Upper lobe of right lung (tissue), 1 donor: ENCODE measurements at regions not wholly inside any gene's neighbourhood (a gene's known extent, or its start where the extent isn't known, plus 50 kb on each side); places are given as distances from the start of the nearest gene placed in this dataset.

Source experiments
- ATAC-seq: fragments of 200-7000 bp; cut with Tn5 transposase; one replicate; pipeline ENCODE4 v1.9.1; 2020; ENCODE audit warnings: mild to moderate bottlenecking, moderate library complexity
- DNase-seq: peaks from one replicate; pipeline ENCODE4 v3.0.0-alpha.2; 2020
- H3K27ac ChIP-seq: fragments of 200-600 bp; one replicate; pipeline ENCODE4 v1.8.0; 2022
- H3K27me3 ChIP-seq: fragments of 200-600 bp; one replicate; pipeline ENCODE4 v1.8.0; 2022; ENCODE audit warnings: mild to moderate bottlenecking
- H3K36me3 ChIP-seq: fragments of 200-600 bp; one replicate; pipeline ENCODE4 v1.8.0; 2022
- H3K4me1 ChIP-seq: fragments of 200-600 bp; one replicate; pipeline ENCODE4 v1.8.0; 2022
- H3K4me3 ChIP-seq: fragments of 200-600 bp; one replicate; pipeline ENCODE4 v1.8.0; 2022; ENCODE audit warnings: mild to moderate bottlenecking
- H3K9me3 ChIP-seq: fragments of 200-600 bp; one replicate; pipeline ENCODE4 v1.8.0; 2022
- intact Hi-C: fragments of 100-400 bp; cut with DNase I; formaldehyde crosslinking; loops from one replicate; pipeline ENCODE4 v1.11.0; 2022
- TF ChIP-seq, protein P1 (sequence below): fragments of 200-600 bp; IDR thresholded peaks from one replicate; pipeline ENCODE4 v1.8.0; 2022; ENCODE audit warnings: antibody characterized with exemption
- donor health status: DM: no; HTN: yes; CAD: no; lungs with severe emphysema.

DNA sequence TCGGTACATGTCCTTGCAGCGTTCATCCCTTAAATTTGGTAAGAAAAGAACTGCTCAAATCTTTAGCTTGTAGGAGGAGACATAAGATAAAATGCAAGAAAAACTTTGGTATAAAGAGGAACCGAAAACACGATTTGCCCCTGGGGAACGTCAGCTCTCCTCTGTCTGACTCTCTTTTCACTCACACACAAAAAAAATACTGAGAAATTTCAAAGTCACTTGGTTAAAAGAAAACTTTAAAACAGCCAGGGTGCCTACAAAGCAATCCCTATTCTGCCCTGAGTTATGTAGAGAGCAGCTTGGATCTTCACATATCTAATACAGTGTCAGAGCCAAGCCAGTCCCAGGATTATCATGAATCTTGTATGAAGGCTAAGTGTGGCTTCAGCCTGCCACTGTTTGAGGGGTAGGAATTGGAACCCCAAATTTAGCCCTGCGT lies 248.5 kb upstream of the CXXC4 start:
- no peaks in the 10 kb centered on the region for H3K9me3 ChIP-seq
- H3K27ac ChIP-seq, result no peak overlapping the region
- H3K4me3 ChIP-seq, result no peak overlapping the region
- TF ChIP-seq, protein P1, sequence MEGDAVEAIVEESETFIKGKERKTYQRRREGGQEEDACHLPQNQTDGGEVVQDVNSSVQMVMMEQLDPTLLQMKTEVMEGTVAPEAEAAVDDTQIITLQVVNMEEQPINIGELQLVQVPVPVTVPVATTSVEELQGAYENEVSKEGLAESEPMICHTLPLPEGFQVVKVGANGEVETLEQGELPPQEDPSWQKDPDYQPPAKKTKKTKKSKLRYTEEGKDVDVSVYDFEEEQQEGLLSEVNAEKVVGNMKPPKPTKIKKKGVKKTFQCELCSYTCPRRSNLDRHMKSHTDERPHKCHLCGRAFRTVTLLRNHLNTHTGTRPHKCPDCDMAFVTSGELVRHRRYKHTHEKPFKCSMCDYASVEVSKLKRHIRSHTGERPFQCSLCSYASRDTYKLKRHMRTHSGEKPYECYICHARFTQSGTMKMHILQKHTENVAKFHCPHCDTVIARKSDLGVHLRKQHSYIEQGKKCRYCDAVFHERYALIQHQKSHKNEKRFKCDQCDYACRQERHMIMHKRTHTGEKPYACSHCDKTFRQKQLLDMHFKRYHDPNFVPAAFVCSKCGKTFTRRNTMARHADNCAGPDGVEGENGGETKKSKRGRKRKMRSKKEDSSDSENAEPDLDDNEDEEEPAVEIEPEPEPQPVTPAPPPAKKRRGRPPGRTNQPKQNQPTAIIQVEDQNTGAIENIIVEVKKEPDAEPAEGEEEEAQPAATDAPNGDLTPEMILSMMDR, result no peak
- no peaks in the 10 kb centered on the region for H3K36me3 ChIP-seq
- H3K27me3 ChIP-seq, result no peaks in the 10 kb centered on the region
- DNase-seq, result no peak
- ATAC-seq, result no peak
- H3K4me1 ChIP-seq, result no peaks in the 10 kb centered on the region
- intact Hi-C loops, result no loop called here

DNA sequence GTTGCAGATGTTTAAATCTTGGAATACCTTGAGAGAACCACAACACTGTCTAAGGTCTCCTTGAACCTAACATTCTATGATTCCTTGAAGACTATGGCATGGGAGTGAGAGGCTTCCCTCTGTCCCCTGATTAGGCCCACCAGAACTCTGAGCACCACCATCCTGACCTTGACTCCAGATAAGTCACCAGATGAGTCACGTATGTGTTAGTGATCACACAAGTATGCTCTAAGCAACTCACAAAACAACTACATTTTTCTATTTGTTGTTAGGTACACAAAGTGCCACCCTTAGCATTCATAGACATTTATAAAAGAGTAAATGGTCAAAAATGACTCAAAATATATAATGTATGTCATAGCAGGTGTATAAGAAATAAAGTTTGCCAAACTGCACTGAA lies 252.9 kb upstream of the CXXC4 start:
- no peak overlapping the region for H3K27ac ChIP-seq
- TF ChIP-seq, protein P1, result no peak
- H3K36me3 ChIP-seq, result no peaks in the 10 kb centered on the region
- no peak for DNase-seq
- no peaks in the 10 kb centered on the region for H3K27me3 ChIP-seq
- no peak for ATAC-seq
- intact Hi-C loops, result no loop called here
- no peaks in the 10 kb centered on the region for H3K9me3 ChIP-seq
- H3K4me1 ChIP-seq, result peaks cover 5% of the 10 kb centered on the region
- no peak overlapping the region for H3K4me3 ChIP-seq

DNA sequence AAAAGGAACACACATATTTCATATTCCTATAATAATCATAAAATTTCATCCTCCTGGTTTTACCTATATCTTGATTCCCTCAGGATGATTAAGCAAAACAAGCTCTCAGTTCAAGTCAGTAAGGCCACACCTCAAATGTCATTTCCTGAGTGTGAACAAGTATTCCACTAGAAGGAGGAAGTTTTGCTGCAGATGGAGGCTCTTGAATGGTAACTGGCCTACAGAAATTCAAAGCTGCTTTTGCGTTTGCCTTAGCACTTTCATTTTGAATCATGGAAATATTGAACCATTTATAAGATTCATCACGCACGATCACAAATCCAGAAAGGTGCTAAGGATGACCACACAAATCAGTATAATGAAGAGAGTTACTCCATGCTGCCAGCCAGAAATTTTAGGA lies 254.4 kb upstream of the CXXC4 start:
- ATAC-seq (peak; percentile 46), DNase-seq (no peak)
- H3K36me3 ChIP-seq, result no peaks in the 10 kb centered on the region
- intact Hi-C loops, result no loop called here
- TF ChIP-seq, protein P1, result no peak
- H3K4me3 ChIP-seq, result no peak overlapping the region
- H3K9me3 ChIP-seq, result no peaks in the 10 kb centered on the region
- H3K4me1 ChIP-seq, result peaks cover 5% of the 10 kb centered on the region
- H3K27me3 ChIP-seq, result no peaks in the 10 kb centered on the region
- H3K27ac ChIP-seq, result no peak overlapping the region

DNA sequence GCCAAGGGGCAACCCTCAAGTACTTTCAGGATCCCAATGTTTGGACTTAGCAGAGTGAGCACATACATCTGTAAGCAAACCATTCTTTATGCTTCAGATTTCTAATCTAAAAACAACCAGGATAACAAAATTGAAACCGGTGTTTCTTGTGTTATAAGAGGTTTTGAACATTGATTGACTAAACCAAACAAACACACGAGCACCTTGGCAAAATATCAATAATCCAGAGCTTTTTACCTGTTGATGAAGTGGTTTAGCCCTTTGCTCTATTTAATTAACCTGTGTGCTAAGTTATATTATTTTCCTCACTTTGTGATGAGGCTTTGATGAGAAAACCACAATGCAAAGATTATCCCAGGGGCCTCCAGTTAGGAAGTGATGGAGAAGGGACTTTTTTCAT lies 255.3 kb upstream of the CXXC4 start:
- no peak for DNase-seq
- intact Hi-C loops, result no loop called here
- Histone ChIP-seq H3K36me3 (no peaks in the 10 kb centered on the region), H3K27ac (no peak overlapping the region), H3K4me1 (peaks cover 5% of the 10 kb centered on the region), H3K27me3 (no peaks in the 10 kb centered on the region), H3K9me3 (no peaks in the 10 kb centered on the region), H3K4me3 (no peak overlapping the region)
- TF ChIP-seq, protein P1, result no peak
- no peak for ATAC-seq

DNA sequence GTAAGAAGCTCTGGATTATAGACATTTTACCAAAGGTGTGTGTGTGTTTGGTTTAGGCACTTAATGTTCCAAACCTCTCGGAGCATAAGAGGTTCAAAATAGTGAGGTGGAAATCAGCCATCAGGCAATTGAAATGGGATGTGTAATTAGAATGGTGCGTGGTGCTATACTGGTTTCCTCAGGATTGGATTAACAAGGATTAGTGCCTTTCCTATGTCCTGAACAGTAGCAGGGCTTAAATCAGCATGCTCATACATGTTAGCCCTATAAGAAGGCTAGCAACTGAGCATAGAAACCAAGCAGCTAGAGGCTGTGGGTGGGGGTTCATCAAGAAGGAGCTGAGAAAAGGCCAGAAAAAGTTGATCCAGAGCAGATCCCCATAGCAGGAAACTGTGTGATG lies 256.8 kb upstream of the CXXC4 start:
- no peak for DNase-seq
- Histone ChIP-seq H3K27ac (no peak overlapping the region), H3K9me3 (no peaks in the 10 kb centered on the region), H3K27me3 (no peaks in the 10 kb centered on the region), H3K36me3 (no peaks in the 10 kb centered on the region), H3K4me3 (no peak overlapping the region), H3K4me1 (peaks cover 5% of the 10 kb centered on the region)
- ATAC-seq, result peak; percentile 60
- intact Hi-C loops, result no loop called here
- TF ChIP-seq, protein P1, result no peak

DNA sequence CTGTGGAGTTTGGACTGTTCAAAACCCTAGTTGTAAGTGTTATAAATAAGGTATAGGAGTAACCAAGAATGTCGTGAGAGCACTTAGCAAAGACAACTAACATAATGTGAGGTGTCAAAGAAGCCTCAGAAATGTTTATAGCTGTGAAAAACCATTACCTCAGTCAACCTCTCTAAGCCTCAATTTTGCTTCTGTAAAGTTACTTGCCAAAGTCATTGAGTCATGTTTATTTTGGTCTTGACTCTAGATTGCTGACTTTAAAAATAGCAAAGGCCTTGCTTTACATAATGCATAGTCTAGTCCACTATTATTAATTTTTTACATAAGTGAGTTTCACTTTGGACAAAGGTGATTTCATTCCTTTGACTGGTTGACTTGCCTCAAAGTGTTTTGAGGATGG lies 257.6 kb upstream of the CXXC4 start:
- Histone ChIP-seq H3K4me1 (peaks cover 5% of the 10 kb centered on the region), H3K4me3 (no peak overlapping the region), H3K36me3 (no peaks in the 10 kb centered on the region), H3K27ac (no peak overlapping the region), H3K27me3 (no peaks in the 10 kb centered on the region), H3K9me3 (no peaks in the 10 kb centered on the region)
- no peak for DNase-seq
- TF ChIP-seq, protein P1, result no peak
- intact Hi-C loops, result no loop called here
- peak; percentile 62 for ATAC-seq
